ENCODE measurements at regions not wholly inside any gene's neighbourhood (a gene's known extent, or its start where the extent isn't known, plus 50 kb on each side); places are given as distances from the start of the nearest gene placed in this dataset.

DNA sequence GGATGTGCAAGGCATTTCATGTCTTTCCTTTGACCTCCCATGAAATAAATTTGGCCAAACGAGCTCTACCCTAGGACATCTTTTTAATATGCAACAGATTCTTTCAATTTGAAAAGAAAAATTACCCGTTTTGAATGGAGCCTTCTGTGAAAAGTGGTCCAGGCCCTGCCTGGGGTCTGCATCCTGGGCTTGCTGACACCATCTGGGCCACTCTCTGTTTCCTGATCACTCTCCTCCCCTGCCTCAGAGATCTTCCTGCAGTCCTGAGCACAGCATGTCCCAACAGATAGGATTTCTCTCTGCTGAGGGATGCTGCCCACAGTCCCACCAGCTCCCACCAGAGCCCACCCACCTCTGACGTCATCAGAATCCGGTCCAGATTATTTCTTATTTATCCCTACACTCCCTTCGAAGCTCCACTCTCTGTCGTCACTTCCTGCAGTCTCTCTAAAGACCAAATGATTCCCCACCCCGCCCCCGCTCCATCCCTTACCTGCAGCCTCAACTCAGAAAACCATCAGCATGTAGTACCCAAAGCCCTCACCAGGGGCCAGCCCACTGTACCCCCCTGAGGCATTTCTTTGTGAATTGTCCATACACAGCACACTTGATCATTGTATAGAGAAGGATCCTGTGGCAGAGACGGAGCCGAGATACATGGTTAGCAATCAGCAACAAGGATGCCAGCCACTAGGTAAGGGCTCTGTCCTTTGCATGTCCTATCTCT, 192.1 kb upstream of the MGMT start:
- FAIRE-seq, result no peak

DNA sequence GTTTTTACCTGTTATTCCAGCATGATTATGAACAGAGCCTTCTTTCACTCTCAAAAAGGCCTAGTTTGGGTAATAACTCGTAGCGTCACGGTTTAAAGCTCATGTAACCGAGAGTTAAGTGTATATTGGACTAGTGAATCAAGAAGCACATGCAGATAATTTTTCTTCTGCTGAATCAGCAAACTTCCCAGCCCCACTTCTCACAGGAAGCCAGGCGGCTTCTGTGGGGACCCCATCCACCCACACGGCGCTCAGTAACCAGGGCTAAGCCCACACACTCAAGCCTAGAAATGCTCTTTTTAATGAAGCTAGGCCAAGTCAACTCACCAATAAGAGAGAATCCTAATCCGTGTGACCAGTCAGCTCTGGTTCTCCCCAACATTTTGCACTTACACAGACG, 191.2 kb upstream of the MGMT start:
- no peak for FAIRE-seq

DNA sequence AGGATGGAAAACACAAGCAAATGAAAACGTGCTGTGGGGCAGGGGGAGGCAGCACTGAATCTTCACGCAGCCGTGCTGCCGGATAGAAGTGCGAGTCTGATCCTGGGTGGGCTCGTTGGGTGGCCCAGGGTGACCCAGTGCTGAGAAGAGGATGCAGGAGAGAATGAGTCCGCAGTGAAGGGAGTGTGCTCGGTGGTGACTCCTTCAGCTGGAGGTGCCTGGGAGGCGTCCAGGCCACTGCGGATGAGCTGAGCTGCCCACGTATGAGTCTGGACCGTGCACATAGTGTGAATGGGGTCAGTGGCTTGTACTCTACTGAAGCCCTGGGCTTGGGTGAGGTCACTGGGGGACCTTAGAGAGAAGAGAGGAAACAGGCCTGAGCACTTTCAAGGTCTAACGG, 190.0 kb upstream of the MGMT start:
- no peak for FAIRE-seq

DNA sequence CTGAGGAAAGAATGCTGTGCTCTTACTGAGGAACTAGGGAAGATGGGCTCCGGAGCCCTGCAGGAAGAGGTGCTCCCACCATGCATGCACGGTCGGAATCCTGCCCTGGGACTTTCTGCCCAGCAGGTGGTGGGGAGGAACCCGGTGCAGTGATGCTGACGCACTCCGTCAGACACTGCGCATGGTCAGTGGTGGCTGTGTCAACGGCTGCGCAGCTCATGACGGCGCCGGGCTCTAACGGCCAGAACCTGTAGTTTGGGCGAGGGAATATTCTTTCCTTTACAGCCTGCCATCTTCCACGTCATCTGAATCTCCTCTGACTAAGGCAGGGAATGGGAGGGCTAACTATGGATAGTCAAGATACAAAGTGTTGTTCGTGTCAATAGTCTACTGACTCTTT, 189.2 kb upstream of the MGMT start:
- FAIRE-seq, result no peak

DNA sequence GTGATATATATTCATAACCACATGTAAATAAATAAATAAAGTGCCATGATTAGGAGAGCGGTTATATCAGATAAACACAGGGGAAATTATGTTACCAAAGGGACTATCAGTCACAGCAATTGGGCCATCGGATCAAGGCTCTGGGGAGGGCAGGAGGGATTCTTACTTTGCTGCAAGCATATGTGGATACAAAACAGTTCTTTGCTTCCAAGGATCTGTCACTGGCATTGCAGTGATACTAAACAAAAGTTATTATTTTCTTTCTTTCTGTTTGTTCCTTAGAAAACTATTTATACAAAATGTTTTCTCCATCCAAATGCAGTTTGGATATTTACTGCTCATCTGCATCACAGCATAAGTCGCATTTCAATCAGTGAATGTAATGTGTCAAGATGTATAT, 188.4 kb upstream of the MGMT start:
- no peak for FAIRE-seq

DNA sequence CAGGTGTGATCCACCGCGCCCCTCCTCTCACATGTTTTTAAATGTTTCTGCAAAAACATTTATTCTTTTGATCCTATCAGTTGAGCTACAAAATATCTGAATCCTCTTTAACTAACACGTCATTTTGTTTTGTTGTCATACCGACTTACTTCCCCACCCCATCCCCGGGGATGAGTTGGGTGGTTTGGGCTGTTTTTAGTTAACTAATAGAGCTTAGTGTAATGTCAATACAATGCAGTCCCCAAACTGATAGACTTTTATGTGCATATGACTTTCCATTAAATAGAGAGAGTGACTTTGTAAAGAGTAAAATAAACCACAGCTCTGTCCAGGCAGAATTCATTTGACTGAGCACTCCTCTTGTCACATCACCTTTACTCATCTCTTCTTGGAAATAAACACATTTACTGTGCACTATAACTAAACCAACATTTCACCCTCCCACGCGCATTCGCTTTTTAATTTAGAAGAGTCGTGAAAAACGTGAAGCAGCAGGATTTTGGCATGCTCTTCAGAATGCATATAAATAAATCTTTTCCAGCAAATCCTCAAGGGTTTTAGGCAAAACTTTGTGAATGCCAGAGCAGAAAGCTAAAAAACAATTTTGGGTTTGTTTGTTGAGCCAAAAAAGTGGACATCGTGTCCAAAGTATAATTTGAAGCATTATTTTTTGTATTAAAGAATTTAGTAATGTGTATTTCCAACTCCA, 187.4 kb upstream of the MGMT start:
- peak; percentile 4 for FAIRE-seq

DNA sequence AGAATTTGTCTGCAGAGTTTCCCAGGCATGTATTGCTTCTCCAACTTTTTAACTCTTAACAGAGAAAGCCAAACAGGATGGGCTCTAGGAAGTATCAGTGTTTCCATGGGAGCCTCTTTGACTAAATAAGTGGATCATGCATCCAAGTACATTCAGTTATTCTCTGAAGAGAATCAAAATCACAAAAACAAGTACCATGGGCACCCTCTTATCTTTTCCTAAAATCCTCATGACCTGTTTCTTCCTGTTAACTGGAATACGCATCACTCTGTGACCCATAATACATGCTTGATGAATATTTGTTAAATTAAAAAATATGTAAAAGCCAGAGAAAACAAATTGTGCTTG, 186.9 kb upstream of the MGMT start:
- no peak for FAIRE-seq

DNA sequence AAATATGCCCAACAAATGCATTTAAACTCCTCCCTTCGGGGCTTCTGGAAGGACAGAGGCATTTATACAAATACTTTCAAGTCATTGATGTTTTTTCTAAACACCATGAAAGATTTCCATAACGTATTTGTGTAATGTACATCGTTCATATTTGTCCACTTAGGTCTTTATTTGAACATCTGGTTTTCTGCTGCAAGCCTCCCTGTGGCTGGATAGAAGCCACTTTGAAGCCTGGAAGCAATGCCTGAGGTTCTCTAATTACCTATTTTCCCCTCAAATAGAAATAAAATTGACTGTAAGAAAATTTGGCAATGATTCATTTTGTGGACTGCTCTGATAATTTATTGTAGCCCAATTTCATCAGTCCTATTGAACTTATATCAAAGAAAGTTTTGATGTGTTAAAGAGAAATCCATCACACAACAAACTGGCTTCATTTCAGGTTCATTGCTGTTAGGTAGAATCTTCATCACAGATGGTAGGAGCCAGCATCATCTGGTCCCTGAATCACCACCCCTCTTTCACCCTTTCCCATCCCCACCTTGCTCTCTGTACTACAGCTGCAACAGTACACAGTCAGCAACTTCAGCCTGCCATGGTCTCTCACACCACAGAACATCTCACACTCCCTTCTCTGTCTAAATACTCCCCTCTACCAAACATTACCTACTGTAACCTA, 186.0 kb upstream of the MGMT start:
- no peak for FAIRE-seq

DNA sequence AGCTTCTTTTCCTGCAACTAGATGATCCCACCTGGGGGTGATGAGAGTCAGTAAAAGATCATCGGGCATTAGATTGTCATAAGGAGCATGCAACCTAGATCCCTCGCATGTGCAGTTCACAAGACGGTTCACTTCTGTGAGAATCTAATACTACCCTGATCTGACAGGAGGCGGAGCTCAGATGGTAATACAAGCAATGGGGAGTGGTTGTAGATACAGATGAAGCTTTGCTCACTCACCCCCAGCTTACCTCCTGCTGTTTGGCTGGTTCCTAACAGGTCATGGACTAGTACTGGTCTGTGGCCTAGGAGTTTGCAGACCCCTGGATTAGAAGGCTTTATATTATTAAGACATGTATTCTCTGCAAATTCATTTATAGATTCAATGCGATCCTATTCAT, 181.6 kb upstream of the MGMT start:
- FAIRE-seq, result no peak

DNA sequence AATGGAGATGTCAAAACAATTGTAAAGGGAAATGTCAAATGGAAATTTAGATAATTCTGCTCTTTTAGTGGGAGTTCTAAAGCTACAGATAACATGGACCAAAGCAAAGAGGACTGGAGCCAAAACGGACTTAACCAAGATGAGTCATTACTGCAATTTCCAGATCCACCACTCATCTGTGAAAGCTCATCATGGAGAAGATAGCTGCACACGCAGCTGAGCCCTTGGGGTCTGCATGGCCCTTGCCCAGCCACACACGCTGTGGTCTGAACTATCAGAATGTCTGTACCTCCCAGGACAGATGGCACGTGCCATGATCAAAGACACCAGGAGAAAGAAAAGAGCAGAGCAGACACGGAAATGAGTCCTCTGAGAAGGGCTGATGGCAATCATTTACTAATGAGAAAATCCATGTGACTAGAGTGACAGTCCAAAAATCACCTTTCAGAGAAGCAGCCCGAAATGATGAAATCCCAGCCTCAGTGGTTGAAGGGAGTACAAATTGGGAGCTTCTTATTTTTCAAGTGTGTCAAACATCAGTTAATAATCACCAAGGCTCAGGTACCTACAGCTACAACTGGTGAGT, 177.9 kb upstream of the MGMT start:
- FAIRE-seq, result no peak

DNA sequence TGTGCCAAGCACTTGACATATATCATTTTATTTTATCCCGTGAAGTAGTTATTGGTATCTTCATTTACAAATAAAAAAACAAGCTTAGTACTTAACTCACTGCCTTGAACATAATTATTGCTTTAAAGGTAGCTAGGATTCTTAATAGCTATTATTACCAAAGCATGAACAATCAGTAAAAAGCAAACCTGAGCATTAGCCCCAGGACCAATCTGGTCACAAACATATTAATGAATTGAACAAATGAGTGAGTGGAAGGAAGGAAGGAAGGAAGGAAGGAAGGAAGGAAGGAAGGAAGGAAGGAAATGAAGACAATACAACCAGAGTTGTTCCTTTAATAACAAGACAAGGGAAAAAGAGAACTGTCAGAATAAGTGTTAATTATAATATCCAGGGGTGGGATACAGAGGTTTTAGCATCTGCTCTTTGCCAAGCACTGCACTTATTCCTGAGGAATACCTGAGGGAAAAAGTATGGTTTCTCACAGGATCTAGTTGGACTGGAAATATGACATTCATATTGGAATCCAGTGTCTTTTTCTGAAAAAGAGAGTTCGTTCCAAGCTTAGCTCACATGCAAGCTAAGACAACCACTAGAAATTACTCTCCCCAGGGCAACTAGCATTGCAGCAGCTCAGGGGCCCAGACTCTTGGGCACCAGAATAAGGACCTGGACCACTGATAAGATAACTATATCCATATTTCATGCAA, 172.9 kb upstream of the MGMT start:
- no peak for FAIRE-seq

DNA sequence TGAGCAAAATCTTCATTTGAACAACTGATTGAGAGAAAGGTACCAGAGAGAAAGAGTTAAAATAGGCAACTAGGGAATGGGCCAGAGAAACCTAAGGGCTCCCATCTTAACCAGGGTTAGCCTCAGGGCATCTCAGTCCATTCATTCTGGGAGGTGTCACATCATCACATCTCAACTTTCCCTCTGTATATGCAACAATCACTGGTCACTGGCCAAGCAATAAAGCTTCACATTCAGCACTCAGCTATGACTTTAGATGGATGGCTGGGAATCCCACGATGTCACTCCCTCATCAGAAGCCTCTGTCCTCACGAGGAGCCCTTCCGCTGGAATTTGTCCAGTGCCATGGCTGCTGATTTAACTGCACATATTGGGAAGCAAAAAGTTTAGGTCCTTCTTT, 172.1 kb upstream of the MGMT start:
- FAIRE-seq, result no peak

DNA sequence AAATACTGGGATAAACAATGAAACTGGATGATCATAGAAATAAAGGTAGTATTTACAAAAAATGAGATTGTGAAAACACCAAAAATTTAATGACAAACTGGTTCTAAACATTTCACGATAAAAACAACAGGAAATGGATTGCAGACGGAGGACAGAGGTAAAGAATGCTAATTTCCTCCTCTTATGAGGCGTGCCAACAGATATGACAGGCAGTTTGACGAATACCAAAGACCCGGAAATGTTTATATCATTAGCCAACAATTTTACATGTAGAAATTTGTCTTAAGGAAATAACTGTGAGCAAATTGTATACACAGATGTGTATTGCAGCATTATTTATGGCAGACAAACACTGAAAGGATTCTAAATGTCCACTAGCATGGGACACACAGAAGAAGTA, 162.0 kb upstream of the MGMT start:
- FAIRE-seq, result no peak

DNA sequence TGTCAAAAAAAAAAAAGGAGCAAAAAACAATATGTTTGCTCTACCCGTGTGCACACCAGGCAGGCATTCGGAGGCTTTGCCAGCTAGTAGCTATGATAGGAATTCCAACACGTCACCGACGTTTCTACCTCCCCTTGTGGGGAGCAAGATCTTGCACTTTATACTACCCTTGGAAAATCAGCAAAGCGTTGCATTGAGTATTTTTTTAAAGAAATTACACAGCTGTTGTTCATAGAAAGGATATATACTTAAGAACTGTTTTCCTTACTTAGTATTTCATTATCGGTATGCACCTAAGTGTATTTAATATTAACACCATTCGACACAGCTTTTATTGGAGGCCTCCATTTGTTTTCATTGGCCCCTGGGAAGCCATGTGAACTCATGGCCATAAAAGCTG, 159.9 kb upstream of the MGMT start:
- FAIRE-seq, result no peak

DNA sequence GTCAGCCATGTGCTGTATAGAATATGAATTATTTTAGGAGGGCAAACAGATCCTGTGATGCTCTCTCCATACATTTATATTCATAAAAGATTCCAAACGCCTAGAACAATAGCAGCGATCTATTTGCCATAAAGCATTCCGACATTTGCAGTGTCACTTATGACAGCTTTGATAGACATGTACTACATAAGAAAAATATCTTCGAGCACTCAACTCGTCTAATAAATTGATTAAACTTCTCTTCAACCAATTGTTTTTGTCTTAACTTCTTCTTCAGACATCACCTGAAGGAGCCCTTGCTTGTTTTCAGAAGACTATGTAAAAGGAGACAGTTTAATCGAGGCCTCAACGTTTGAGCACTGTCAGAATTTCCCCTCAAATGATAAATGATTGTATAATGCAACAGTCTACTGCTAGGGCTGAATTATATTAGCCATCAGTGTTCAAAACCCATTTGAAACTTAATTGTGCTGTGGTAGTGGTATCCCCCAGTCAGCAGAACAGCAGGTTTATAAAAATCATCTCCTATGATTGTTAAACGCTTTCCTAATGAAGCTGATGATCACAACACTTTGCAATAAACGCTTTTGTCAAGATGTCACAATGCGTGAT, 158.0 kb upstream of the MGMT start:
- no peak for FAIRE-seq

DNA sequence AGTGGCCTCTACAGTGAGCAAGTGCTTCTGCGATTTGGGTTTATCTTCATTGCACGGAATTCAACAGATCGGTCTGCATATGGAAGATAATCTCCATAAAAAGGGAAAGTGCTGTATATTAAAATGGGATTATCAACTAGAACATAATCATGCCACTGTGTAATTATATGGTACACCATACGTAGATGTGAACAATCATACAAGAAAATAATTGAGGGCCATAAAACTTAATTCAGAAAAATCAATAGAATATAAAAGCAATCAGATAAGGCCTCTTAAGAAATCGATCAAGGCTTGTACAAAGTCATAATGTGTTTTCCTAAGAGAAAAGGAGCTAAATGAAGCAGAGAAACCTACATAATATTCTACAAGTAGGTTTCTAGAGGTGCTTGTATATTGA, 157.5 kb upstream of the MGMT start:
- FAIRE-seq, result no peak

DNA sequence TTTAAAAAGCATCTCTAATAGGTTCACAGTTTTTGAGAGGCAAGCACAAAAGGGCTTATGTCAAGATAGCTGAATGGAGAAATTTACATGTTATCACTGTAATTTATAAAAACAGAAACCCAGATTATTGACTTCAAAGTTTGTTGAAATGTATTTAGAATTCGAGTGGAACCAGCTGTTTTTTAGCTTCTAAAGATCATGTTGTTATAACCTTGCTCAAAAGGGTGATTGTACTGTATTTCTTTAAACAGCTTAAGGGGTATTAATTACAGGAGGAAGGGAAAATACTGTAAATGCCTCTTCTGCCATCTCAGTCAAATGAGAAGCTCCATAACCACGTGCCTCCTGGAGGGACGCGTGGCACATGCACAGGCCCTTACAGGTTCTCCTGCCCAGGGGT, 156.2 kb upstream of the MGMT start:
- peak; percentile 23 for FAIRE-seq

DNA sequence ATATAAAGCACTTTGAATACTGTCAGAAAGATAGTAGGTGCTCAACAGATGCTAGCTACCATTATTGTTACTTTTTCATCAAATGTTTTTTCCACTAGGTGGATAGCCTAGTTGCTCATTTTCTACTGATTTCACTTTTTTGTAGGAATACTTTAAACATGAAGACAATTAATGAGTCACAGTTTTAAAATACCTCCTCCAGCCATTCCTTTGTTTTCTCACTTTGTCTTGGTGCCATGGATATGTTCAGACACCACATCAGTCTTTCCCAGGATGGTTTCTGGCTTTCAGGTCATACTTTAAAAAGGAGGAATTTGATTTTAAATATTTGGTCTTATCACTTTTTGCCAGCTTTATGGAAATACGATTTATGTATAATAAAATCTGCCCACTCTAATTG, 147.1 kb upstream of the MGMT start:
- no peak for FAIRE-seq

DNA sequence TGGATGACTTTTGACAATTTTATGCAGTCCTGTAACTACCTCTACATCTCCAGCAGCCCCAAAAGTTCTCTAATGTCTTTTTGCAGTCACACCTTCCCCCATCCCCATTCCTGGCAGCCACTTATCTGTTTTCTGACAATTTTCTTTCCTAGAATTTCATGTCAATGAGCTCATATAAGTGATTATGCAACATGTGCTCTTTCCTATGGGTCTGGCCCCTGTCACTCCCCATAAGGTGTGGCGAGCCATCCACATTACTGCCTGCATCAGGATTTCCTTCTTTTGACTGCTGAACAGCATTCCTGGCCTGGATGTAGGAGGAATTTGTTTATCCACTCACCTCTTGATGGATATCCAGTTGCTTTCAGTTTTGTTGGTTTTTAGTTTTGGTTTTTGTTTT, 146.7 kb upstream of the MGMT start:
- FAIRE-seq, result no peak

DNA sequence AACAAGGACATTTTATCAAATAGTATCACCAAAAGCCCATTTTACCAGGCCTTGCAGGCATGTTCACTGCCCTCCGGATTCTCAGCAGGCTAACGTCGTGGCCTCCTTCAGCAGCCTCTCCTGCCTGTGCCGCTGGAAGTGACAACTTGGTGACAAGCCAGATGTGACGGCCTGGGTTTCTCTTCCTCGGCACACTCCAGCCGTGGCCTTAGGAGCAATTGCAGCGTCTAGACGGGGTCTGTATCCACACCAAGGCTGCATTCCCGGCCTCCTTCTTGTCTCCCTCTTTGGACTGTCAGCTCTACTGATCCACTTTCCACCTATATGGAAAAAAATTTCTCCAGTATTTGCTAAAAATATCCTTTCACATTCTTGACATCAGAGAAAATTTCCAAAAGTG, 145.3 kb upstream of the MGMT start:
- no peak for FAIRE-seq

DNA sequence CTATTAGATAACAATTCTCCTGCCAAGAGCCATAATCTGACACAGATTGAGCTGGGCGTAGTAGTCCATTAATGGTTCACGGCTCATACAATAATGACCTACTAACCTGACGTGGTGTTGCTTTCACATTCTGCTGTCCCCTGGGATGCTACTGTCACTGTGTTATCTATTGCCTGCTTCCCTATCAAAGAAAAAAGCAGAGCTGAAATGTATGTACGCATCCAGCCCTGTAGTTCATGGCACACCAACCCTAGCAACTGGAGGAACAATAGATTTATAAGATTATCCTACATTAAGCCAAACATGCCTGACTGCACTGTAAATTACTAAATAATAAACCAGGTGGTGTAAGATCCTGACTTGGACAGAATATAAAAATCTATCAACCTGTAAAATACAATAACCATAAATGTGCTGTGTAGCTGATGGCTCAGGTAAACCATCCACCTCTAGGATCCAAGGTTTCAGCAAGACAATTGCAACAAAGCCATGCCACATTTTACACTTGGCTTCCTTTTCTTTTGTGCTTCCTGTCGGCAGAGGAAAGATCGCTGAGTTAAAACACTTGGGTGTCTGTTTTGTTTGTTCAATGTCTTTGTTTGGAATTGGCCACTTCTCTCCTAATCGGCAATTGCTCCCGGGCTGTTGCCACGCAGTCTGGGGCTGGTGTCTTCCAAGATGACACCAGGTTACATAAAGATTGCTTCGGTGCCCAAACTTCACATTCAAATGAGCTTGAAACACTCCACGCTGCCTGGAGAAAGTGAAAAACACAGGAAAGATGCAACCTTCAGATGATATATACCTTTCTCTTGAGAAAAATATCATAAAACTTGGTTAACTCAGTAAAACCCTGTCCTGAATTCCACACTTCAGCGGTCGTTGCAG, 143.9 kb upstream of the MGMT start:
- no peak for FAIRE-seq

DNA sequence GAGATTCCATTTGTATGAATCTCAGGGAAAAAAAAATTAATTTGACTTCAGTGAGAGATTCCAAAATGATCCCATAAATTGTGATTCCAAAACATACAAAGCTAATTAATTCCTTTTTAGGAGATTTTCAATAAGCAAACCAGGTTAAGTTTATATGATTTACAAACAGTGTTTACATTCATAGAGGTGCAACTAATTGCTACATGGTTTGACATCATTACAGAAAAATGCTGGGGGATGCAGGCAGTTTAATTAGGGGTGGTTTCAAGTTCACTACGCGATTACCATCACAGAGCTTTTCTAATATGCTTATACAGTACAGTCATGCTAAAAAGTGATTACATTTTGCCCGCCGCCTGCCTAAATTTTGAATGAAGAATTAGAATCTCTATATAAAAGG, 143.2 kb upstream of the MGMT start:
- peak; percentile 78 for FAIRE-seq

All from endometrium (tissue), 2 donors.